MM.1S (cell line): ENCODE measurements at regions not wholly inside any gene's neighbourhood (a gene's known extent, or its start where the extent isn't known, plus 50 kb on each side); places are given as distances from the start of the nearest gene placed in this dataset.

Source experiments
- CTCF ChIP-seq: fragments of 300-600 bp; sonication (generic); IDR thresholded peaks from 2 replicates; pipeline ENCODE4 v1.5.1; 2016; ENCODE audit warnings: antibody characterized with exemption, low read length, mixed read lengths
- EZH2 ChIP-seq: fragments of 300-600 bp; sonication (generic); optimal IDR thresholded peaks from 2 replicates; pipeline ENCODE3; 2017; ENCODE audit warnings: low read depth, mild to moderate bottlenecking, antibody characterized with exemption, low read length, mixed read lengths
- EZH2phosphoT487 ChIP-seq: fragments of 300-600 bp; sonication (generic); IDR thresholded peaks from 2 replicates; pipeline ENCODE4 v1.6.1; 2018; ENCODE audit warnings: antibody characterized with exemption, low read length

- TF ChIP-seq CTCF (no peak), EZH2 (no peak), EZH2phosphoT487 (no peak)
These were observed 450.0 kb downstream of the FOXG1 start for GRCh38 chr14:29216268-29217232.
